Panc1 (cell line): ENCODE measurements at regions not wholly inside any gene's neighbourhood (a gene's known extent, or its start where the extent isn't known, plus 50 kb on each side); places are given as distances from the start of the nearest gene placed in this dataset.

ENCODE experiments used
- ATAC-seq: fragments of 200-7000 bp; cut with Tn5 transposase; 2 replicates; pipeline ENCODE4 v1.9.1; 2020; ENCODE audit warnings: mild to moderate bottlenecking, moderate library complexity
- BruUV-seq: library from RNA; stranded (reverse); fragments of 400-500 nt; replicated peaks from 2 replicates; lab custom pipeline; 2021; lab: Mats Ljungman, UMichigan
- CTCF ChIA-PET: fragments of 300-600 bp; sonication (Branson Sonifier 250); formaldehyde crosslinking; loops from one replicate; lab custom pipeline; 2022; ENCODE audit warnings: antibody characterized with exemption; lab: Charles Lee
- POLR2A ChIA-PET: fragments of 300-600 bp; sonication (Branson Sonifier 250); formaldehyde crosslinking; loops from one replicate; lab custom pipeline; 2022; ENCODE audit warnings: antibody characterized with exemption; lab: Charles Lee
- DNase-seq: peaks from one replicate; pipeline ENCODE4 v3.0.0-alpha.2; 2010; ENCODE audit warnings: low read depth, low spot score
- H3K27ac ChIP-seq: 2 replicates; pipeline ENCODE4 v1.5.1; 2011; ENCODE audit warnings: mild to moderate bottlenecking, low read length, inconsistent platforms
- H3K27me3 ChIP-seq: fragments of 200-500 bp; sonication (Bioruptor generic); 2 replicates; pipeline ENCODE4 v1.6.0; 2014; ENCODE audit warnings: low read length, inconsistent platforms; ENCODE audit not compliant: control insufficient read depth, insufficient read depth
- H3K36me3 ChIP-seq: fragments of 200-500 bp; sonication (Bioruptor generic); 2 replicates; pipeline ENCODE4 v1.5.1; 2014; ENCODE audit warnings: inconsistent platforms, mild to moderate bottlenecking, low read length, moderate library complexity; ENCODE audit not compliant: control insufficient read depth, insufficient read depth
- H3K4me1 ChIP-seq: 2 replicates; pipeline ENCODE4 v1.5.1; 2011; ENCODE audit warnings: inconsistent platforms, mild to moderate bottlenecking, low read length, moderate library complexity; ENCODE audit not compliant: control insufficient read depth, insufficient read depth
- H3K4me3 ChIP-seq, 2 experiments: 2 replicates each; pipeline ENCODE4 v1.5.1; 2011 to 2012; ENCODE audit warnings: low read depth in 2 of 2, low read length in 2 of 2, mild to moderate bottlenecking in 2 of 2, inconsistent platforms in 1 of 2, moderate library complexity in 1 of 2
- H3K9me3 ChIP-seq: fragments of 200-500 bp; sonication (Bioruptor generic); 2 replicates; pipeline ENCODE4 v1.5.1; 2014; ENCODE audit warnings: low read depth, mild to moderate bottlenecking, inconsistent platforms, low read length, moderate library complexity; ENCODE audit not compliant: control insufficient read depth, insufficient read depth
- CTCF ChIP-seq: fragments of 450-650 bp; IDR thresholded peaks from 2 replicates; pipeline ENCODE4 v1.5.1; 2017; ENCODE audit warnings: mild to moderate bottlenecking
- POLR2AphosphoS5 ChIP-seq: IDR thresholded peaks from 2 replicates; pipeline ENCODE4 v1.6.1; 2012; ENCODE audit warnings: mild to moderate bottlenecking, low read depth, low read length, moderate library complexity
- REST ChIP-seq, 2 experiments: IDR thresholded peaks; 2 replicates each; pipeline ENCODE4 v1.6.1; 2011 to 2012; ENCODE audit warnings: low read depth in 2 of 2, control low read depth in 1 of 2, low read length in 1 of 2, mild to moderate bottlenecking in 1 of 2, moderate library complexity in 1 of 2; ENCODE audit not compliant: insufficient read depth in 1 of 2
- SIN3A ChIP-seq: IDR thresholded peaks from 2 replicates; pipeline ENCODE4 v1.6.1; 2012; ENCODE audit warnings: low read depth, mild to moderate bottlenecking, low read length, moderate library complexity, borderline replicate concordance; ENCODE audit not compliant: insufficient read depth
- TCF7L2 ChIP-seq: IDR thresholded peaks from 2 replicates; pipeline ENCODE4 v1.6.1; 2011; ENCODE audit warnings: mild to moderate bottlenecking, low read depth, low read length, inconsistent platforms
- in situ Hi-C: cut with HindIII; loops from 2 replicates; pipeline ENCODE4 v1.10.0; 2016; ENCODE audit warnings: low sequenced_read_pairs, low pct_unique_long_range_greater_than_20kb
- intact Hi-C: fragments of 100-400 bp; cut with micrococcal nuclease; formaldehyde crosslinking; loops from one replicate; pipeline ENCODE4 v1.10.0; 2022; ENCODE audit not compliant: unreplicated experiment

GRCh38 chr15:66634540-66634939 lies 67.5 kb upstream of the SMAD6 start:
- no peaks in the 10 kb centered on the region for H3K9me3 ChIP-seq
- CTCF ChIA-PET, result interaction anchor here (0.6 to 1.2 kb wide), 2 partner anchors 14 to 16 kb away, joined by 3 read pairs; no protein-coding TSS in a partner anchor
- H3K4me3 ChIP-seq, result no peak overlapping the region
- BruUV-seq, result no TSS peak
- H3K27me3 ChIP-seq, result no peaks in the 10 kb centered on the region
- peaks cover 3% of the 10 kb centered on the region; the same call in 1 of the 2 replicates for H3K4me1 ChIP-seq
- ATAC-seq, result no peak
- no peak overlapping the region for H3K27ac ChIP-seq
- POLR2A ChIA-PET, result no interaction called here
- no peak for TF ChIP-seq CTCF
- no peak for TF ChIP-seq POLR2AphosphoS5
- no peak for TF ChIP-seq REST (IDR thresholded peaks at IDR 0.05; ENCODE audit: insufficient read depth in 1 of 2, low read depth in 2 of 2, low read length in 1 of 2)
- no peak for TF ChIP-seq TCF7L2
- no peak for TF ChIP-seq SIN3A
- intact Hi-C loops (no loop called here), in situ Hi-C loops (no loop called here)
- no peaks in the 10 kb centered on the region for H3K36me3 ChIP-seq
- DNase-seq, result no peak

GRCh38 chr15:66635006-66635405 lies 67.0 kb upstream of the SMAD6 start:
- in situ Hi-C loops (no loop called here), intact Hi-C loops (no loop called here)
- ATAC-seq (no peak), DNase-seq (no peak)
- no peak overlapping the region for H3K27ac ChIP-seq
- H3K27me3 ChIP-seq, result no peaks in the 10 kb centered on the region
- no TSS peak for BruUV-seq
- H3K9me3 ChIP-seq, result no peaks in the 10 kb centered on the region
- H3K4me3 ChIP-seq, result no peak overlapping the region
- H3K4me1 ChIP-seq, result peaks cover 3% of the 10 kb centered on the region; the same call in 1 of the 2 replicates
- no peaks in the 10 kb centered on the region for H3K36me3 ChIP-seq
- ChIA-PET POLR2A (no interaction called here), CTCF (interaction anchor here (0.6 kb wide), 1 partner anchor 14 kb away, joined by 3 read pairs; no protein-coding TSS in a partner anchor)
- no peak for TF ChIP-seq REST (IDR thresholded peaks at IDR 0.05; ENCODE audit: insufficient read depth in 1 of 2, low read depth in 2 of 2, low read length in 1 of 2)
- no peak for TF ChIP-seq SIN3A
- no peak for TF ChIP-seq CTCF
- TF ChIP-seq TCF7L2, result no peak
- TF ChIP-seq POLR2AphosphoS5, result no peak
